ENCODE measurements at regions not wholly inside any gene's neighbourhood (a gene's known extent, or its start where the extent isn't known, plus 50 kb on each side); places are given as distances from the start of the nearest gene placed in this dataset.

- no peak for TF ChIP-seq CTCF (IDR thresholded peaks at IDR 0.05; ENCODE audit: low read length)
- no peak for TF ChIP-seq EZH2 (IDR thresholded peaks at IDR 0.05; ENCODE audit: borderline replicate concordance, low read length)
Observed at GRCh38 chr12:94748726-94749421, 98.5 kb upstream of the TMCC3 start.
